Liver (tissue), 7 donors: ENCODE measurements at regions not wholly inside any gene's neighbourhood (a gene's known extent, or its start where the extent isn't known, plus 50 kb on each side); places are given as distances from the start of the nearest gene placed in this dataset.

ENCODE experiments used
- DNase-seq: peaks from one replicate; pipeline ENCODE4 v3.0.0-alpha.2; 2017; ENCODE audit warnings: low spot score
- H3K27ac ChIP-seq, 2 donors: one replicate each; pipeline ENCODE4 v1.7.0; 2013; ENCODE audit warnings: inconsistent platforms in 2 of 2, low read length in 2 of 2, control low read depth in 1 of 2, low read depth in 1 of 2, mild to moderate bottlenecking in 1 of 2
- H3K27me3 ChIP-seq, 4 donors: one replicate each; pipeline versions ENCODE4 v1.6.1 to v1.7.0; 2013; ENCODE audit warnings: low read length in 3 of 4, inconsistent platforms in 1 of 4, mild to moderate bottlenecking in 1 of 4, moderate library complexity in 1 of 4; ENCODE audit not compliant: control insufficient read depth in 4 of 4, insufficient read depth in 4 of 4
- H3K36me3 ChIP-seq, 4 donors: one replicate each; pipeline versions ENCODE4 v1.6.1 to v1.7.0; 2013; ENCODE audit warnings: low read length in 3 of 4, mild to moderate bottlenecking in 3 of 4, low read depth in 1 of 4, moderate library complexity in 1 of 4; ENCODE audit not compliant: control insufficient read depth in 4 of 4, insufficient read depth in 3 of 4
- H3K4me1 ChIP-seq, 4 donors: one replicate each; pipeline versions ENCODE4 v1.6.1 to v1.7.0; 2013; ENCODE audit warnings: low read length in 3 of 4, mild to moderate bottlenecking in 3 of 4, moderate library complexity in 1 of 4; ENCODE audit not compliant: control insufficient read depth in 4 of 4, insufficient read depth in 4 of 4
- H3K4me3 ChIP-seq, 3 donors: one replicate each; pipeline versions ENCODE4 v1.6.1 to v1.7.0; 2013; ENCODE audit warnings: low read length in 3 of 3, control low read depth in 1 of 3, low read depth in 1 of 3, mild to moderate bottlenecking in 1 of 3
- H3K9ac ChIP-seq, 2 donors: one replicate each; pipeline ENCODE4 v1.7.0; 2013; ENCODE audit warnings: low read length in 2 of 2, mild to moderate bottlenecking in 2 of 2, moderate library complexity in 2 of 2, control low read depth in 1 of 2, low read depth in 1 of 2
- H3K9me3 ChIP-seq, 4 donors: one replicate each; pipeline versions ENCODE4 v1.6.1 to v1.7.0; 2013; ENCODE audit warnings: low read length in 3 of 4; ENCODE audit not compliant: control insufficient read depth in 4 of 4
- EGR1 ChIP-seq, 2 donors: IDR thresholded peaks; 2 replicates each; pipeline ENCODE4 v1.6.1; 2016 to 2018; ENCODE audit warnings: antibody characterized with exemption in 2 of 2, low read depth in 2 of 2
- FOXA1 ChIP-seq: IDR thresholded peaks from 2 replicates; pipeline ENCODE4 v1.6.1; 2016; ENCODE audit warnings: antibody characterized with exemption
- FOXA2 ChIP-seq: IDR thresholded peaks from 2 replicates; pipeline ENCODE4 v1.6.1; 2016; ENCODE audit warnings: antibody characterized with exemption
- GABPA ChIP-seq, 2 donors: IDR thresholded peaks in 1 of 2; conservative IDR thresholded peaks in 1 of 2; 2 replicates each; pipeline ENCODE4 v1.6.1; 2016; ENCODE audit warnings: antibody characterized with exemption in 2 of 2, mild to moderate bottlenecking in 1 of 2, moderate library complexity in 1 of 2
- HNF4A ChIP-seq, 2 donors: conservative IDR thresholded peaks; 2 replicates each; pipeline ENCODE4 v1.6.1; 2016; ENCODE audit warnings: antibody characterized with exemption in 2 of 2, mild to moderate bottlenecking in 2 of 2
- JUND ChIP-seq, 2 donors: IDR thresholded peaks; 2 replicates each; pipeline ENCODE4 v1.6.1; 2016; ENCODE audit warnings: antibody characterized with exemption in 2 of 2
- MAX ChIP-seq: IDR thresholded peaks from 2 replicates; pipeline ENCODE4 v1.6.1; 2016; ENCODE audit warnings: antibody characterized with exemption
- NR2F2 ChIP-seq: IDR thresholded peaks from 2 replicates; pipeline ENCODE4 v1.6.1; 2016; ENCODE audit warnings: antibody characterized with exemption
- RXRA ChIP-seq, 2 donors: IDR thresholded peaks; 2 replicates each; pipeline ENCODE4 v1.6.1; 2017 to 2018; ENCODE audit warnings: antibody characterized with exemption in 2 of 2, mild to moderate bottlenecking in 1 of 2
- YY1 ChIP-seq: IDR thresholded peaks from 2 replicates; pipeline ENCODE4 v1.6.1; 2016; ENCODE audit warnings: antibody characterized with exemption, mild to moderate bottlenecking
- WGBS: extraction: QIAGEN DNeasy Blood & Tissue Kit; methylation state at CpG from one replicate; pipeline ENCODE4 v1.1.7; 2013; 5-methylcytosine and 5-hydroxymethylcytosine counted together
- TF ChIP-seq, protein P1 (sequence below): IDR thresholded peaks from 2 replicates; pipeline ENCODE4 v1.6.1; 2016; ENCODE audit warnings: antibody characterized with exemption
- TF ChIP-seq, protein P2 (sequence below): IDR thresholded peaks from 2 replicates; pipeline ENCODE4 v1.6.1; 2016; ENCODE audit warnings: antibody characterized with exemption, mild to moderate bottlenecking
- donor health status: healthy.
- donor health status: healthy.
- donor health status: healthy.
- donor health status: healthy.

DNA sequence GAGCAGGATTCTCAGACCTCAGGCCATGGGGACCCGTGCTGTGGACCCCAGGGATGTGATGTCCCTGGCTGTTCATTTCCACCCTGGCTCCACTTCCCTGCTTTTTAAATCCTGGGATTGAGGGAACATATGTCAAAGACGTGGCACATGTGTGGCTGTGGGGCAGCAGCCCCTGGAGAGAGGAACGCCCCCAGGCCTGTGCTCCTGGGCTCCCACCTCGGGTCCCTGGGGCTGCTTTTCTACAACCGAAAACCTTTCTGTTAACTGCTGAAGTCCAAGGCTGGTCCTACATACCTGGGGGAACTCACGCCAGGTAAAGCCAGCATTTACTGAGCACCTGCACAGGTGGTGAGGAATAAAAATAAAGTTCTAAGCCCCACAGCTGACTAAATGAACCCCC, 102.3 kb upstream of the FRMD1 start:
- H3K9ac ChIP-seq: no peak overlapping the region
- H3K4me1 ChIP-seq: no peaks in the 10 kb centered on the region
- no peaks in the 10 kb centered on the region for H3K27me3 ChIP-seq
- no peaks in the 10 kb centered on the region for H3K36me3 ChIP-seq
- no peak overlapping the region for H3K27ac ChIP-seq
- H3K9me3 ChIP-seq: no peaks in the 10 kb centered on the region
- TF ChIP-seq RXRA (IDR thresholded peaks at IDR 0.05) (no peak), NR2F2 (no peak), MAX (no peak), FOXA2 (no peak)
- TF ChIP-seq, protein P1, sequence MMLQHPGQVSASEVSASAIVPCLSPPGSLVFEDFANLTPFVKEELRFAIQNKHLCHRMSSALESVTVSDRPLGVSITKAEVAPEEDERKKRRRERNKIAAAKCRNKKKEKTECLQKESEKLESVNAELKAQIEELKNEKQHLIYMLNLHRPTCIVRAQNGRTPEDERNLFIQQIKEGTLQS: no peak
- TF ChIP-seq, protein P2, sequence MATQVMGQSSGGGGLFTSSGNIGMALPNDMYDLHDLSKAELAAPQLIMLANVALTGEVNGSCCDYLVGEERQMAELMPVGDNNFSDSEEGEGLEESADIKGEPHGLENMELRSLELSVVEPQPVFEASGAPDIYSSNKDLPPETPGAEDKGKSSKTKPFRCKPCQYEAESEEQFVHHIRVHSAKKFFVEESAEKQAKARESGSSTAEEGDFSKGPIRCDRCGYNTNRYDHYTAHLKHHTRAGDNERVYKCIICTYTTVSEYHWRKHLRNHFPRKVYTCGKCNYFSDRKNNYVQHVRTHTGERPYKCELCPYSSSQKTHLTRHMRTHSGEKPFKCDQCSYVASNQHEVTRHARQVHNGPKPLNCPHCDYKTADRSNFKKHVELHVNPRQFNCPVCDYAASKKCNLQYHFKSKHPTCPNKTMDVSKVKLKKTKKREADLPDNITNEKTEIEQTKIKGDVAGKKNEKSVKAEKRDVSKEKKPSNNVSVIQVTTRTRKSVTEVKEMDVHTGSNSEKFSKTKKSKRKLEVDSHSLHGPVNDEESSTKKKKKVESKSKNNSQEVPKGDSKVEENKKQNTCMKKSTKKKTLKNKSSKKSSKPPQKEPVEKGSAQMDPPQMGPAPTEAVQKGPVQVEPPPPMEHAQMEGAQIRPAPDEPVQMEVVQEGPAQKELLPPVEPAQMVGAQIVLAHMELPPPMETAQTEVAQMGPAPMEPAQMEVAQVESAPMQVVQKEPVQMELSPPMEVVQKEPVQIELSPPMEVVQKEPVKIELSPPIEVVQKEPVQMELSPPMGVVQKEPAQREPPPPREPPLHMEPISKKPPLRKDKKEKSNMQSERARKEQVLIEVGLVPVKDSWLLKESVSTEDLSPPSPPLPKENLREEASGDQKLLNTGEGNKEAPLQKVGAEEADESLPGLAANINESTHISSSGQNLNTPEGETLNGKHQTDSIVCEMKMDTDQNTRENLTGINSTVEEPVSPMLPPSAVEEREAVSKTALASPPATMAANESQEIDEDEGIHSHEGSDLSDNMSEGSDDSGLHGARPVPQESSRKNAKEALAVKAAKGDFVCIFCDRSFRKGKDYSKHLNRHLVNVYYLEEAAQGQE: no peak
- H3K4me3 ChIP-seq: no peak overlapping the region
- WGBS: 92% methylated on average over 6 of the region's 6 CpGs
- peak; percentile 28 for DNase-seq

GRCh38 chr6:168180548-168181011, 101.6 kb upstream of the FRMD1 start:
- Histone ChIP-seq H3K9ac (no peak overlapping the region), H3K27me3 (no peaks in the 10 kb centered on the region), H3K36me3 (no peaks in the 10 kb centered on the region), H3K4me3 (no peak overlapping the region), H3K9me3 (no peaks in the 10 kb centered on the region), H3K27ac (no peak overlapping the region), H3K4me1 (no peaks in the 10 kb centered on the region)
- TF ChIP-seq FOXA1: no peak
- TF ChIP-seq JUND (IDR thresholded peaks at IDR 0.05): no peak
- TF ChIP-seq GABPA (IDR thresholded peaks at IDR 0.05 in 1 of 2, conservative IDR thresholded peaks at IDR 0.05 in 1 of 2): no peak
- no peak for TF ChIP-seq YY1
- no peak for TF ChIP-seq HNF4A (conservative IDR thresholded peaks at IDR 0.05)
- TF ChIP-seq EGR1 (IDR thresholded peaks at IDR 0.05; ENCODE audit: low read depth in 2 of 2): no peak
- TF ChIP-seq, protein P1: no peak
- no peak for TF ChIP-seq NR2F2
- TF ChIP-seq, protein P2: no peak
- DNase-seq: peak; percentile 23
- 82% methylated on average over 19 of the region's 19 CpGs for WGBS
